Retinal pigment epithelial cell (primary cell): ENCODE measurements at regions not wholly inside any gene's neighbourhood (a gene's known extent, or its start where the extent isn't known, plus 50 kb on each side); places are given as distances from the start of the nearest gene placed in this dataset.

Source experiments
- DNase-seq: peaks from one replicate; pipeline ENCODE4 v3.0.0-alpha.2; 2010; ENCODE audit warnings: low read depth
- H3K4me3 ChIP-seq: 2 replicates; pipeline ENCODE4 v1.5.1; 2011; ENCODE audit warnings: mild to moderate bottlenecking, low read length, control low read depth, moderate library complexity
- CTCF ChIP-seq: conservative IDR thresholded peaks from 2 replicates; pipeline ENCODE4 v1.5.1; 2011; ENCODE audit warnings: low read depth, low read length, control low read depth, inconsistent platforms

GRCh38 chr4:128690011-128690410 lies 119.5 kb upstream of the JADE1 start:
- no peak for TF ChIP-seq CTCF
- DNase-seq, result no peak
- no peak overlapping the region for H3K4me3 ChIP-seq

- DNase-seq, result no peak
- no peak for TF ChIP-seq CTCF
- H3K4me3 ChIP-seq, result no peak overlapping the region
Observed at GRCh38 chr4:128688846-128689437, 120.6 kb upstream of the JADE1 start.

GRCh38 chr4:128688033-128688721 lies 121.3 kb upstream of the JADE1 start:
- TF ChIP-seq CTCF, result no peak

GRCh38 chr4:128686810-128687209 lies 122.7 kb upstream of the JADE1 start:
- TF ChIP-seq CTCF, result no peak
- DNase-seq, result no peak

More at GRCh38 chr4:128688033-128688721, 121.3 kb upstream of the JADE1 start:
- no peak for DNase-seq
- H3K4me3 ChIP-seq, result no peak overlapping the region

GRCh38 chr4:128686032-128686465 lies 123.5 kb upstream of the JADE1 start:
- DNase-seq, result no peak
- no peak for TF ChIP-seq CTCF

More at GRCh38 chr4:128686810-128687209, 122.7 kb upstream of the JADE1 start:
- H3K4me3 ChIP-seq, result no peak overlapping the region

GRCh38 chr4:128684016-128684415 lies 125.5 kb upstream of the JADE1 start:
- no peak for DNase-seq
- TF ChIP-seq CTCF, result no peak
- H3K4me3 ChIP-seq, result no peak overlapping the region

More at GRCh38 chr4:128686032-128686465, 123.5 kb upstream of the JADE1 start:
- H3K4me3 ChIP-seq, result no peak overlapping the region

- H3K4me3 ChIP-seq, result no peak overlapping the region
- TF ChIP-seq CTCF, result no peak
Observed at GRCh38 chr4:128682942-128683666, 126.4 kb upstream of the JADE1 start.

More at GRCh38 chr4:128682942-128683666, 126.4 kb upstream of the JADE1 start:
- DNase-seq, result no peak
